ENCODE measurements at regions not wholly inside any gene's neighbourhood (a gene's known extent, or its start where the extent isn't known, plus 50 kb on each side); places are given as distances from the start of the nearest gene placed in this dataset.

- no peak for DNase-seq
Observed at GRCh38 chr12:83185241-83185640, 498.5 kb downstream of the TMTC2 start.

Measured in kidney glomerular epithelial cell (primary cell).